Dendritic cell treated with granulocyte-macrophage colony-stimulating factor and Interleukin-4, amounts not matched to agents 40 ng/mL and 50 ng/mL, for 4 days (primary cell): ENCODE measurements at regions not wholly inside any gene's neighbourhood (a gene's known extent, or its start where the extent isn't known, plus 50 kb on each side); places are given as distances from the start of the nearest gene placed in this dataset.

ENCODE experiments used
- H3K27ac Mint-ChIP-seq: one replicate; pipeline ENCODE4 v1.8.0; 2022; ENCODE audit warnings: mild to moderate bottlenecking, mixed read lengths
- H3K27me3 Mint-ChIP-seq: one replicate; pipeline ENCODE4 v1.8.0; 2022; ENCODE audit warnings: mild to moderate bottlenecking, mixed read lengths
- H3K36me3 Mint-ChIP-seq: one replicate; pipeline ENCODE4 v1.8.0; 2022; ENCODE audit warnings: low read depth, mixed read lengths
- H3K4me1 Mint-ChIP-seq: one replicate; pipeline ENCODE4 v1.8.0; 2022; ENCODE audit warnings: low read depth, mixed read lengths
- H3K4me3 Mint-ChIP-seq: one replicate; pipeline ENCODE4 v1.8.0; 2022; ENCODE audit warnings: mild to moderate bottlenecking, moderate library complexity, mixed read lengths
- H3K9me3 Mint-ChIP-seq: one replicate; pipeline ENCODE4 v1.8.0; 2022; ENCODE audit warnings: mixed read lengths
- intact Hi-C: fragments of 100-400 bp; cut with micrococcal nuclease; formaldehyde crosslinking; loops from one replicate; pipeline ENCODE4 v1.15.0; 2022

- peaks cover 15% of the 10 kb centered on the region for H3K4me1 Mint-ChIP-seq
- H3K4me3 Mint-ChIP-seq: no peak overlapping the region
- peaks cover 17% of the 10 kb centered on the region for H3K27me3 Mint-ChIP-seq
- no peaks in the 10 kb centered on the region for H3K36me3 Mint-ChIP-seq
- no peaks in the 10 kb centered on the region for H3K9me3 Mint-ChIP-seq
- intact Hi-C loops: no loop called here
- no peak overlapping the region for H3K27ac Mint-ChIP-seq
These were observed 258.2 kb downstream of the ENC1 start for GRCh38 chr5:74382123-74382855.

GRCh38 chr5:74380193-74380592, 260.3 kb downstream of the ENC1 start:
- H3K27me3 Mint-ChIP-seq: peaks cover 15% of the 10 kb centered on the region
- H3K36me3 Mint-ChIP-seq: no peaks in the 10 kb centered on the region

GRCh38 chr5:74378464-74378863, 262.1 kb downstream of the ENC1 start:
- no peak overlapping the region for H3K4me3 Mint-ChIP-seq
- peaks cover 9% of the 10 kb centered on the region for H3K27me3 Mint-ChIP-seq
- peaks cover 12% of the 10 kb centered on the region for H3K4me1 Mint-ChIP-seq
- no peaks in the 10 kb centered on the region for H3K36me3 Mint-ChIP-seq
- intact Hi-C loops: no loop called here
- no peaks in the 10 kb centered on the region for H3K9me3 Mint-ChIP-seq
- H3K27ac Mint-ChIP-seq: no peak overlapping the region

More at GRCh38 chr5:74380193-74380592, 260.3 kb downstream of the ENC1 start:
- peaks cover 12% of the 10 kb centered on the region for H3K4me1 Mint-ChIP-seq
- no peaks in the 10 kb centered on the region for H3K9me3 Mint-ChIP-seq
- intact Hi-C loops: no loop called here
- no peak overlapping the region for H3K4me3 Mint-ChIP-seq
- no peak overlapping the region for H3K27ac Mint-ChIP-seq

- intact Hi-C loops: no loop called here
- Mint-ChIP-seq H3K27me3 (peaks cover 3% of the 10 kb centered on the region), H3K27ac (no peak overlapping the region), H3K4me1 (peaks cover 12% of the 10 kb centered on the region), H3K36me3 (no peaks in the 10 kb centered on the region), H3K9me3 (no peaks in the 10 kb centered on the region), H3K4me3 (no peak overlapping the region)
These were observed 264.3 kb downstream of the ENC1 start for GRCh38 chr5:74376187-74376586.

GRCh38 chr5:74375271-74375670, 265.3 kb downstream of the ENC1 start:
- Mint-ChIP-seq H3K4me1 (peaks cover 12% of the 10 kb centered on the region), H3K27me3 (peaks cover 5% of the 10 kb centered on the region), H3K27ac (no peak overlapping the region), H3K9me3 (no peaks in the 10 kb centered on the region), H3K4me3 (no peak overlapping the region), H3K36me3 (no peaks in the 10 kb centered on the region)
- intact Hi-C loops: no loop called here

GRCh38 chr5:74374656-74375055, 265.9 kb downstream of the ENC1 start:
- no peak overlapping the region for H3K4me3 Mint-ChIP-seq
- H3K4me1 Mint-ChIP-seq: peaks cover 12% of the 10 kb centered on the region
- intact Hi-C loops: no loop called here
- H3K36me3 Mint-ChIP-seq: no peaks in the 10 kb centered on the region
- peaks cover 3% of the 10 kb centered on the region for H3K27me3 Mint-ChIP-seq
- no peaks in the 10 kb centered on the region for H3K9me3 Mint-ChIP-seq
- no peak overlapping the region for H3K27ac Mint-ChIP-seq

GRCh38 chr5:74373076-74373475, 267.5 kb downstream of the ENC1 start:
- Mint-ChIP-seq H3K4me3 (no peak overlapping the region), H3K27me3 (peaks cover 3% of the 10 kb centered on the region), H3K36me3 (no peaks in the 10 kb centered on the region), H3K27ac (no peak overlapping the region), H3K4me1 (peaks cover 10% of the 10 kb centered on the region), H3K9me3 (no peaks in the 10 kb centered on the region)
- intact Hi-C loops: no loop called here

GRCh38 chr5:74372502-74373064, 267.9 kb downstream of the ENC1 start:
- no peaks in the 10 kb centered on the region for H3K36me3 Mint-ChIP-seq
- no peak overlapping the region for H3K27ac Mint-ChIP-seq
- H3K9me3 Mint-ChIP-seq: no peaks in the 10 kb centered on the region
- H3K27me3 Mint-ChIP-seq: peaks cover 4% of the 10 kb centered on the region
- intact Hi-C loops: no loop called here
- no peak overlapping the region for H3K4me3 Mint-ChIP-seq
- H3K4me1 Mint-ChIP-seq: peaks cover 5% of the 10 kb centered on the region

GRCh38 chr5:74372051-74372450, 268.5 kb downstream of the ENC1 start:
- Mint-ChIP-seq H3K27me3 (peaks cover 4% of the 10 kb centered on the region), H3K36me3 (no peaks in the 10 kb centered on the region), H3K4me3 (no peak overlapping the region), H3K27ac (no peak overlapping the region), H3K4me1 (no peaks in the 10 kb centered on the region), H3K9me3 (no peaks in the 10 kb centered on the region)
- intact Hi-C loops: no loop called here

- H3K9me3 Mint-ChIP-seq: no peaks in the 10 kb centered on the region
- intact Hi-C loops: no loop called here
- no peaks in the 10 kb centered on the region for H3K36me3 Mint-ChIP-seq
- H3K27ac Mint-ChIP-seq: no peak overlapping the region
- no peaks in the 10 kb centered on the region for H3K4me1 Mint-ChIP-seq
- H3K27me3 Mint-ChIP-seq: peaks cover 4% of the 10 kb centered on the region
- H3K4me3 Mint-ChIP-seq: no peak overlapping the region
These were observed 268.9 kb downstream of the ENC1 start for GRCh38 chr5:74371621-74372020.

- Mint-ChIP-seq H3K36me3 (no peaks in the 10 kb centered on the region), H3K27me3 (peaks cover 4% of the 10 kb centered on the region), H3K9me3 (peaks cover 8% of the 10 kb centered on the region), H3K4me3 (no peak overlapping the region), H3K27ac (no peak overlapping the region), H3K4me1 (no peaks in the 10 kb centered on the region)
- intact Hi-C loops: no loop called here
These were observed 270.4 kb downstream of the ENC1 start for GRCh38 chr5:74370168-74370567.

- intact Hi-C loops: no loop called here
- peaks cover 8% of the 10 kb centered on the region for H3K9me3 Mint-ChIP-seq
- no peaks in the 10 kb centered on the region for H3K36me3 Mint-ChIP-seq
- no peak overlapping the region for H3K4me3 Mint-ChIP-seq
- H3K27ac Mint-ChIP-seq: no peak overlapping the region
- no peaks in the 10 kb centered on the region for H3K4me1 Mint-ChIP-seq
- H3K27me3 Mint-ChIP-seq: peaks cover 4% of the 10 kb centered on the region
These were observed 271.4 kb downstream of the ENC1 start for GRCh38 chr5:74369173-74369572.

- no peaks in the 10 kb centered on the region for H3K4me1 Mint-ChIP-seq
- no peak overlapping the region for H3K27ac Mint-ChIP-seq
- no peak overlapping the region for H3K4me3 Mint-ChIP-seq
- intact Hi-C loops: no loop called here
- no peaks in the 10 kb centered on the region for H3K36me3 Mint-ChIP-seq
- H3K9me3 Mint-ChIP-seq: peaks cover 8% of the 10 kb centered on the region
- H3K27me3 Mint-ChIP-seq: peaks cover 7% of the 10 kb centered on the region
These were observed 272.6 kb downstream of the ENC1 start for GRCh38 chr5:74367934-74368333.

- Mint-ChIP-seq H3K27ac (no peak overlapping the region), H3K4me1 (peaks cover 5% of the 10 kb centered on the region), H3K9me3 (peaks cover 8% of the 10 kb centered on the region), H3K27me3 (peaks cover 7% of the 10 kb centered on the region), H3K36me3 (no peaks in the 10 kb centered on the region), H3K4me3 (no peak overlapping the region)
- intact Hi-C loops: no loop called here
These were observed 273.2 kb downstream of the ENC1 start for GRCh38 chr5:74367241-74367733.

- H3K4me3 Mint-ChIP-seq: no peak overlapping the region
- intact Hi-C loops: no loop called here
These were observed 274.8 kb downstream of the ENC1 start for GRCh38 chr5:74365723-74366122.

More at GRCh38 chr5:74365723-74366122, 274.8 kb downstream of the ENC1 start:
- Mint-ChIP-seq H3K36me3 (no peaks in the 10 kb centered on the region), H3K27ac (no peak overlapping the region), H3K27me3 (peaks cover 6% of the 10 kb centered on the region), H3K9me3 (peaks cover 8% of the 10 kb centered on the region), H3K4me1 (peaks cover 5% of the 10 kb centered on the region)
